ENCODE measurements at regions not wholly inside any gene's neighbourhood (a gene's known extent, or its start where the extent isn't known, plus 50 kb on each side); places are given as distances from the start of the nearest gene placed in this dataset.
A peak's percentile ranks its signal among the peaks of the same experiment; 100 is the strongest.

DNA sequence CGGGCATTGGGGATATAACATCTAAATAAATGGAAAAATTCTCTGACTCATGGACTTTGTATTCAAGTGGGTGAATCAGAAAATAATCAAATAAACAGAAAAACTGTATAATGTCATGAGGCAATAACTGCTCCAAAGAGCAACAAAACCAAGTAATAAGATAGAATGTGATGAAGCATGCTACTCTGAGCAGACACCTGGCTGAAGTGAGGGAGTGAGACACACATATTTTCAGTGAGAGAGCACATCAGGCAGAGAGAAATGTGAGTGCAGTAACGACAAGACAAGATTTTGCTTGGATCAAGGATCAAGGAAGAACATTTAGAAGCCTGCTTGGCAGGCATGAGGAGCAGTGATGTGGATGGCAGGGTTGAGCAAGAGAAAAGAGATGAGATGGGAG is 75.8 kb upstream of the CCDC91 start:
- Mint-ChIP-seq H3K36me3 (ENCODE audit: low read depth) (no peaks in the 10 kb centered on the region), H3K9me3 (peaks cover 5% of the 10 kb centered on the region), H3K4me1 (peaks cover under 1% of the 10 kb centered on the region), H3K4me3 (no peak overlapping the region), H3K27me3 (ENCODE audit: low read depth) (no peaks in the 10 kb centered on the region), H3K27ac (no peak overlapping the region)
- TF ChIP-seq, protein P1, sequence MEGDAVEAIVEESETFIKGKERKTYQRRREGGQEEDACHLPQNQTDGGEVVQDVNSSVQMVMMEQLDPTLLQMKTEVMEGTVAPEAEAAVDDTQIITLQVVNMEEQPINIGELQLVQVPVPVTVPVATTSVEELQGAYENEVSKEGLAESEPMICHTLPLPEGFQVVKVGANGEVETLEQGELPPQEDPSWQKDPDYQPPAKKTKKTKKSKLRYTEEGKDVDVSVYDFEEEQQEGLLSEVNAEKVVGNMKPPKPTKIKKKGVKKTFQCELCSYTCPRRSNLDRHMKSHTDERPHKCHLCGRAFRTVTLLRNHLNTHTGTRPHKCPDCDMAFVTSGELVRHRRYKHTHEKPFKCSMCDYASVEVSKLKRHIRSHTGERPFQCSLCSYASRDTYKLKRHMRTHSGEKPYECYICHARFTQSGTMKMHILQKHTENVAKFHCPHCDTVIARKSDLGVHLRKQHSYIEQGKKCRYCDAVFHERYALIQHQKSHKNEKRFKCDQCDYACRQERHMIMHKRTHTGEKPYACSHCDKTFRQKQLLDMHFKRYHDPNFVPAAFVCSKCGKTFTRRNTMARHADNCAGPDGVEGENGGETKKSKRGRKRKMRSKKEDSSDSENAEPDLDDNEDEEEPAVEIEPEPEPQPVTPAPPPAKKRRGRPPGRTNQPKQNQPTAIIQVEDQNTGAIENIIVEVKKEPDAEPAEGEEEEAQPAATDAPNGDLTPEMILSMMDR (IDR thresholded peaks at IDR 0.05; ENCODE audit: unreplicated experiment in 3 of 3), result no peak

DNA sequence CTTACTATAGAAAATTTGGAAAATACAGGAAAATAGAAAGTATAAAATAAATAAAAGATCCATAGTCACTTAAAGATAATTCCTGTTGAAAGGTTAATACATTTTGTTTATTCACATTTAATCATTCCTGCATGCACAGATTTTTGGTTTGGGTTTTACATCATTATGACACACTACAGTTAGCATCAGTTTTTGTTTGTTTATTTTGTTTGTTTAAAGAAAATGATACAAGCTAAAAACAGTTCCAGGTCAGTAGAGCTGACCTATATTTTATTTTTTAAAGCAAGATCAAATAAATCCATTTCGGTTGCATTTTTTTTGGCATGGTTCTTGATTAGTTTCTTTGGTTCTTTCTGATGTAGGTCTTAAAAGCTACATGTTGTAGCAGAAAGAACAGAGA is 68.8 kb upstream of the CCDC91 start:
- Mint-ChIP-seq H3K4me1 (no peaks in the 10 kb centered on the region), H3K36me3 (ENCODE audit: low read depth) (no peaks in the 10 kb centered on the region), H3K4me3 (no peak overlapping the region), H3K27me3 (ENCODE audit: low read depth) (peaks cover 3% of the 10 kb centered on the region), H3K27ac (no peak overlapping the region), H3K9me3 (no peaks in the 10 kb centered on the region)
- TF ChIP-seq, protein P1 (IDR thresholded peaks at IDR 0.05; ENCODE audit: unreplicated experiment in 3 of 3), result no peak

DNA sequence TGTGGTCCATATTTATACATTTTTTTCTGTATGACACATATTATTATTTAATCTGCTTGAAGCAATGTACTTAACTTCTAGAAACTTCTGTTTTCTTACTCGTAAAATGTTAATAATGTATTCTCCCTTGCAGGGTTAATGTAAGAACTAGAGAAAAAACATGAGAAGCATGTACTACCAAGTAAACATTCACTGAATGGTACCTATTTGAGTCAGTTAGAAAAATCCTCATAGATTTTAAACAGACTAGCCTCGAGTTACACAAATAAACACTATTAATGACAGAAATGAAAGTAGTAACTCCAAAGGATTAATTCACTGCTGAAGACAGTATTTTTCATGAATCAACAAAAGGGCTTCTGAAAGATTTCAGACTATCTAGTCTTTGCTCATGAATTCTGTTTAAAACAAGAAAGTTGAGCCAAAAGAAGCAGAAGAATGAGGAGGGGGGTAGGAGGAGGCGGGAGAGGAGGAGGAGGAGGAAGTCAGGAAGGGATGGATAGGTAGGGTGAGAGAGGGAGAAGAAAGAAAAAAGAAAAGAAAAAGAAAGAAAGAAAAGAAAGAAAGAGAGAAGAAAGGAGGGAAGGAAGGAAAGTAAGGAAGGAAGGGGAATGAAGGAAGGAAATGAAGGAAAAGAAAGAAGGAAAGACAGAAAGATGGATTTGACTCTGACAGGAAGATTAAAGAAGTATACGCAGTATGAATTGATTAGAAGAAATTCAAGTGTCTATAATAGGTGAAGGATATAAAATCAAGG is 68.2 kb upstream of the CCDC91 start:
- TF ChIP-seq, protein P1 (IDR thresholded peaks at IDR 0.05; ENCODE audit: unreplicated experiment in 3 of 3), result no peak

DNA sequence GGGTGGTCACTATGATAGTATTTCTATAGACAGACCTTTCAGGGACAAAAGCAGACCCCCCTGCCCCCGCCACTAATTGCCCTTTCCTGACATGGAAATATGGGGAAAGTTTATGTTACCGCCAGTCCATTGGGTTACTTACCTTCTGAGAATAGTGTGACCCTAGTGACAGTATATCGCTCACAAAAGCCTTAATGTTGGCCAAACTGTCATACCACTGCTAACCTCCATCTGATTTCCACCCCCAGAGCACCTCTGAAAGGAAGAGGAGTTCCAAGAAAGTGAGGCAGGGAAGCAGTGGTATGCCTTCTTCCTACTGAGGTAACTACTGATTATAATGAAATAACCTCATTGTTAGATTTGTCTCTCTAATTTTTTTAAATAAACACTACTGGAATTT is 67.5 kb upstream of the CCDC91 start:
- no peaks in the 10 kb centered on the region for H3K9me3 Mint-ChIP-seq
- H3K36me3 Mint-ChIP-seq (ENCODE audit: low read depth), result no peaks in the 10 kb centered on the region
- no peaks in the 10 kb centered on the region for H3K4me1 Mint-ChIP-seq
- H3K27ac Mint-ChIP-seq, result no peak overlapping the region
- H3K27me3 Mint-ChIP-seq (ENCODE audit: low read depth), result peaks cover 3% of the 10 kb centered on the region
- H3K4me3 Mint-ChIP-seq, result no peak overlapping the region
- TF ChIP-seq, protein P1 (IDR thresholded peaks at IDR 0.05; ENCODE audit: unreplicated experiment in 3 of 3), result no peak

More for the DNA sequence above, 68.2 kb upstream of the CCDC91 start:
- no peaks in the 10 kb centered on the region for H3K36me3 Mint-ChIP-seq (ENCODE audit: low read depth)
- H3K27me3 Mint-ChIP-seq (ENCODE audit: low read depth), result peaks cover 3% of the 10 kb centered on the region
- H3K27ac Mint-ChIP-seq, result no peak overlapping the region
- no peaks in the 10 kb centered on the region for H3K9me3 Mint-ChIP-seq
- no peak overlapping the region for H3K4me3 Mint-ChIP-seq
- no peaks in the 10 kb centered on the region for H3K4me1 Mint-ChIP-seq

DNA sequence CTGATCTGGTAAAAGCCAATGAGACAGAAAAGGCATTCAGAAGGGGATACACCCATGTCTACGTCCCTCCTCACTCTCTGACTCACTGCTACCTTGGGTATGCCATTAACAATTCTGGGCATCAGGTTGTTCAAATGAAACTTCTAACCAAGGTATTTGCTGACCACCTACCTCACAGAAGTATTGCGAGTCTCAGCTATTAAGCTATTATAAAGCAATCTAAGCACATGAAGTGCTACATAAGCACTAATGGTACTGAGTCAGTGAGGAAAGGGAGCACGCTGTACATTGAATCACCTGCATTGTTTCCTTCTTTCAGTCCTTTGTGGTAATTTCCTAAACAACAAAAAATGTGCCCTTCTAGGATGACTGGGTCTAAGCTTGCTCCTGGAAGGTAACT is 62.8 kb upstream of the CCDC91 start:
- Mint-ChIP-seq H3K36me3 (ENCODE audit: low read depth) (no peaks in the 10 kb centered on the region), H3K4me3 (no peak overlapping the region), H3K27ac (no peak overlapping the region), H3K4me1 (peaks cover 6% of the 10 kb centered on the region), H3K27me3 (ENCODE audit: low read depth) (peaks cover 3% of the 10 kb centered on the region), H3K9me3 (no peaks in the 10 kb centered on the region)
- TF ChIP-seq, protein P1 (IDR thresholded peaks at IDR 0.05; ENCODE audit: unreplicated experiment in 3 of 3), result no peak

DNA sequence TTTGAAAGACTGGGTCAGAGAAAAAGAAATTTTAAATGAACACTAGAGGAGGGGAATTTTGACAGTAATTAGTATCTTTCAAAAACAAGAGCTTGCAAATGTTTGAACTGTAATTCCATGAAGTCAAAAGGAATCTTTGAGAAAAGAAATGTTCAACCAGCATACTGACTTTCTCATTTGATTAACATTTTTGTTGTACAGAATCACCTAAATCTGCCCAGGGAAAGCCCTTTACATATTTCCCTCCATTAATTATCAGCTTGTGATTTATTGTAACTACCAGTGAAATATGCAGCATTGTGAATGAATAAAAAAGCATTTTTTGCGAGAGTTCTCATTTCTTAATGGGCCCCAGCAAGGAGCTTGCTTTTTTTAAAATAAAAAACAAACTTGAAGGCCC is 61.2 kb upstream of the CCDC91 start:
- no peaks in the 10 kb centered on the region for H3K9me3 Mint-ChIP-seq
- no peak overlapping the region for H3K4me3 Mint-ChIP-seq
- H3K4me1 Mint-ChIP-seq, result peaks cover 6% of the 10 kb centered on the region
- peak overlapping the region in 1 of 3 experiments; percentile 3 for H3K27ac Mint-ChIP-seq
- H3K36me3 Mint-ChIP-seq (ENCODE audit: low read depth), result no peaks in the 10 kb centered on the region
- peaks cover 3% of the 10 kb centered on the region for H3K27me3 Mint-ChIP-seq (ENCODE audit: low read depth)
- TF ChIP-seq, protein P1 (IDR thresholded peaks at IDR 0.05; ENCODE audit: unreplicated experiment in 3 of 3), result no peak

Measured in nephron (organoid).